Peyer's patch (tissue), 4 donors: ENCODE measurements at regions not wholly inside any gene's neighbourhood (a gene's known extent, or its start where the extent isn't known, plus 50 kb on each side); places are given as distances from the start of the nearest gene placed in this dataset.

Source experiments
- DNase-seq, 3 donors: peaks; one replicate each; pipeline ENCODE4 v3.0.0-alpha.2; 2017 to 2019
- H3K27ac ChIP-seq, 4 donors: fragments of 200-600 bp; sonication (generic); one replicate each; pipeline ENCODE4 v1.5.1; 2016 to 2019
- H3K27me3 ChIP-seq, 2 donors: fragments of 200-600 bp; sonication (generic); one replicate each; pipeline ENCODE4 v1.5.1; 2019
- H3K36me3 ChIP-seq, 3 donors: fragments of 200-600 bp; sonication (generic); one replicate each; pipeline ENCODE4 v1.5.1; 2016 to 2019
- H3K4me1 ChIP-seq, 4 donors: fragments of 200-600 bp; sonication (generic); one replicate each; pipeline ENCODE4 v1.5.1; 2016 to 2019
- H3K4me3 ChIP-seq, 4 donors: fragments of 200-600 bp; sonication (generic); 1 replicate in 3 of 4; 2 replicates in 1 of 4; pipeline ENCODE4 v1.5.1; 2016 to 2019; ENCODE audit warnings: mild to moderate bottlenecking in 1 of 4
- H3K9me3 ChIP-seq, 4 donors: fragments of 200-600 bp; sonication (generic); one replicate each; pipeline ENCODE4 v1.5.1; 2016 to 2019; ENCODE audit warnings: mild to moderate bottlenecking in 1 of 4
- CTCF ChIP-seq, 6 experiments: fragments of 450-650 bp in 4 of 6; fragments of 200-600 bp in 2 of 6; sonication (generic) in 1 of 6; IDR thresholded peaks; one replicate each; pipeline ENCODE4 v1.5.1; 2017 to 2019; ENCODE audit warnings: antibody characterized with exemption in 6 of 6, mild to moderate bottlenecking in 3 of 6, moderate library complexity in 1 of 6
- POLR2A ChIP-seq, 2 donors: fragments of 450-650 bp; IDR thresholded peaks; one replicate each; pipeline ENCODE4 v1.5.1; 2017; ENCODE audit warnings: antibody characterized with exemption in 2 of 2, mild to moderate bottlenecking in 2 of 2, moderate library complexity in 2 of 2

GRCh38 chr6:156658966-156659821 is 118.0 kb upstream of the ARID1B start:
- no peaks in the 10 kb centered on the region for H3K4me1 ChIP-seq
- TF ChIP-seq CTCF (IDR thresholded peaks at IDR 0.05) (no peak), POLR2A (IDR thresholded peaks at IDR 0.05) (no peak)
- H3K9me3 ChIP-seq = peaks cover 0 to 3% (median 0%) of the 10 kb centered on the region in 4 donors
- H3K4me3 ChIP-seq = no peak overlapping the region
- no peaks in the 10 kb centered on the region for H3K36me3 ChIP-seq
- no peak overlapping the region for H3K27ac ChIP-seq
- no peak for DNase-seq
- H3K27me3 ChIP-seq = no peaks in the 10 kb centered on the region

- Histone ChIP-seq H3K27ac (no peak overlapping the region), H3K27me3 (no peaks in the 10 kb centered on the region), H3K9me3 (no peaks in the 10 kb centered on the region), H3K36me3 (no peaks in the 10 kb centered on the region), H3K4me3 (no peak overlapping the region), H3K4me1 (no peaks in the 10 kb centered on the region)
- TF ChIP-seq CTCF (IDR thresholded peaks at IDR 0.05) = no peak
- TF ChIP-seq POLR2A (IDR thresholded peaks at IDR 0.05) = no peak
- no peak for DNase-seq
Observed at GRCh38 chr6:156658186-156658965, 118.8 kb upstream of the ARID1B start.

- no peak overlapping the region for H3K4me3 ChIP-seq
- H3K4me1 ChIP-seq = no peaks in the 10 kb centered on the region
- H3K36me3 ChIP-seq = no peaks in the 10 kb centered on the region
- no peak overlapping the region for H3K27ac ChIP-seq
- H3K27me3 ChIP-seq = no peaks in the 10 kb centered on the region
- no peak for DNase-seq
- TF ChIP-seq CTCF (IDR thresholded peaks at IDR 0.05) (no peak), POLR2A (IDR thresholded peaks at IDR 0.05) (no peak)
- no peaks in the 10 kb centered on the region for H3K9me3 ChIP-seq
Observed at GRCh38 chr6:156657296-156657695, 119.9 kb upstream of the ARID1B start.

- DNase-seq = no peak
Observed at GRCh38 chr6:156654919-156655918, 122.0 kb upstream of the ARID1B start.

More at GRCh38 chr6:156654919-156655918, 122.0 kb upstream of the ARID1B start:
- Histone ChIP-seq H3K4me1 (no peaks in the 10 kb centered on the region), H3K36me3 (no peaks in the 10 kb centered on the region), H3K9me3 (no peaks in the 10 kb centered on the region), H3K27ac (no peak overlapping the region), H3K4me3 (no peak overlapping the region), H3K27me3 (no peaks in the 10 kb centered on the region)
- TF ChIP-seq POLR2A (IDR thresholded peaks at IDR 0.05) (no peak), CTCF (IDR thresholded peaks at IDR 0.05) (no peak)
